ENCODE measurements at regions not wholly inside any gene's neighbourhood (a gene's known extent, or its start where the extent isn't known, plus 50 kb on each side); places are given as distances from the start of the nearest gene placed in this dataset.

GRCh38 chr13:85013006-85013405, 786.2 kb downstream of the SLITRK6 start:
- TF ChIP-seq CTCF (IDR thresholded peaks at IDR 0.05 in 4 of 5, conservative IDR thresholded peaks at IDR 0.05 in 1 of 5) (no peak), POLR2A (IDR thresholded peaks at IDR 0.05) (no peak)
